DMS79 (cell line): ENCODE measurements at regions not wholly inside any gene's neighbourhood (a gene's known extent, or its start where the extent isn't known, plus 50 kb on each side); places are given as distances from the start of the nearest gene placed in this dataset.

Source experiments
- DNase-seq: peaks from one replicate; lab custom pipeline; 2025; lab: John Stamatoyannopoulos, UW

DNA sequence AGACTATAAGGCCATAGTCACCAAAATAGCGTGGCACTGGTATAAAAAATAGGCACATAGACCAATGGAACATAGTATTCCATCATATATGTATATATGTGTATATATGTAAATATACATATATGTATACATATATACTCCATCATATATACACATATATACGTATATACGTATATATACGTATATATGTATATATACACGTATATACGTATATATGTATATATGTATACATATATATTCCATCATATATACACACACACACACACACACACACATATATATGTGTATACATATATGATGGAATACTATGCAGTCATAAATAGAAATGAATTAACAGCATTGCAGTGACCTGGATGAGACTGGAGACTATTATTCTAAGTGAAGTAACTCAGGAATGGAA lies 204.6 kb downstream of the LTN1 start:
- DNase-seq: no peak

DNA sequence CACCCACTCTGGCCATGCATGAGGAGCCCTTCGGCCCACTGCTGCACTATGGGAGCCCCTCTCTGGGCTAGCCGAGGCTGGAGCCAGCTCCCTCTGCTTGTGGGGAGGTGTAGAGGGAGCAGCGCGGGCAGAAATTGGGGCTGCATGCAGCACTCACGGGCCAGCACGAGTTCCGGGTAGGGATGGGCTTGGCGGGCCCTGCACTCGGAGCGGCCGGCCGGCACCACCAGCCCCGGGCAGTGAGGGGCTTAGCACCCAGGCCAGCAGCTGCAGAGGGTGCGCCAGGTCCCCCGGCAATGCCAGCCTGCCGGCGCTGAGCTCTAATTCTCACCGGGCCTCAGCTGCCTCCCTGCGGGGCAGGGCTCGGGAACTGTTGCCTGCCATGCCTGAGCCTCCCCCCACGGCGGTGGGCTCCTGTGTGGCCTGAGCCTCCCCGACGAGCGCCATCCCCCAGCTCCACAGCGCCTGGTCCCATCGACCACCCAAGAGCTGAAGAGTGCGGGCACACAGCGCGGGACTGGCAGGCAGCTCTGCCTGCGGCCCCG lies 209.0 kb downstream of the LTN1 start:
- DNase-seq: no peak

GRCh38 chr21:28781602-28782276 lies 210.9 kb downstream of the LTN1 start:
- DNase-seq: no peak

DNA sequence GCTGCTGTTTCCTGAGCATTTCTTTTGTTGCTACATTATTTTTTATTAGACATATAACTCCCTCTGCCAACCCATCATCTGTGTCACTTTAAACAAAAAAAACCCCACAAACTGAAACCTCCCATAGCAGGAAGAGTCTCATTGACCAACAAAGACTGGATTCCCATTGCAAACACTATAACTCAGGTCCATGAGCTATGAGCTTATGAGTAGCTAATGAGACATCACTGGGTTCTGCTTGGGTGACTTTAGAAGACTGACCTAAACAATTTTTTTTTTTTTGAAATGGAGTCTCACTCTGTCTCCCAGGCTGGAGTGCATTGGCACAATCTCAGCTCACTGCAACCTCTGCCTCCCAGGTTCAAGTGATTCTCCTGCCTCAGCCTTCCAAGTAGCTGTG lies 212.8 kb downstream of the LTN1 start:
- no peak for DNase-seq

- DNase-seq: no peak
Measured at GRCh38 chr21:28776251-28776650, 216.4 kb downstream of the LTN1 start.

GRCh38 chr21:28775071-28775470 lies 217.6 kb downstream of the LTN1 start:
- DNase-seq: no peak

DNA sequence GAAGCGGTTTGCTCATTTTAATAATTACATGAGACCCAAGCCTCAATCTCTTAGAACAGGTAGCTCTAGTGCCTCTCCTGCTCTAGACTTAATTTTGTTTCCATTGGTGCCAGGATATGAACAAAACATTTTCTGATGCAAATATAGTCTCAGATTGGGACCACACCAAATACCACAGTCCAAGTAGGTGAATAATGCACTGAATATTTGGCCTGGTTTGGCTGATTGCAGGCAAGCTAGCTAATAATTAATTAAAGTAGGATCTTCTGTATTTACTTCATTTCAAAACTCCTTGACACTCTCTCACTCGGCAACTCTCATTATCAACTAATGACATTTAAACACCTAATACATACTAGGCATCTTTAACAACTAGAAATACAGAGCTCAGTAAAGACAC lies 219.6 kb downstream of the LTN1 start:
- DNase-seq: no peak

- no peak for DNase-seq
Measured at GRCh38 chr21:28771790-28772501, 220.7 kb downstream of the LTN1 start.

- DNase-seq: no peak
Measured at GRCh38 chr21:28770867-28771661, 221.6 kb downstream of the LTN1 start.

DNA sequence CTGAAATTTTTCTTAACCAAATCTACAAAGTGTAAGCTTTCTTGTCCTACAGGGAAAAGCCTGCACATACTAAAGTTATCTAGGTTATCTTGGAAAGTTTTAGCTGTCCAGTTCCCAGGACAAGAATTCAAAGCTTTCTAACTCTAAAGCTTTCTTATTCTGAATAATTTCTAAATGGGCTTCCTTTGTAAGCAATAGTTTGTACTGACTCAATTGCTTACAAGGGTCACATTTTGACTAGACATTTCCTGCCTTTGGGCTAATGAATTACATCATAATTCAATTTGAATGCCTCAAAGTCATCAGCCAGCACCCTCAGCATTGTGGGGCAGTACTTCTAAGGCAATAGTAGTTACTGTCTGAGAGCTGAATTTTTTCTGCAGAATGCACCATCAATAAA lies 223.0 kb downstream of the LTN1 start:
- DNase-seq: no peak

DNA sequence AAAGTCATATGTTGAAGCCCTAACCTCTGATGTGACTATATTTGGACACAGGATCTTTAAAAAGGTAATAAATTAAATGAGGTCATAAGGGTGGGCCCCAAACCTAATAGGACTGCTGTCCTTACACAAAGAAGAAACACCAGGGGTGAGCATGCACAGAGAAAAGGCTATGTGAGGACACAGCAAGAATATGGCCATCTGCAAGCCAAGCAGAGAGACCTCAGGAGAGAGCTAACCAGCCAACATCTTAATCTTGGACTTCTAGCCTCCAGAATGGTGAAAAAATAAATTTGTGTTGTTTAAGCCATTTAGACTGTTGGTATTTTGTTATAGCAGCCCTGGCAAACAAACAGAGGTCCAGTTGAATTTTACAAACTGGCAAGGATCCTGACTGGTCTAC lies 223.9 kb downstream of the LTN1 start:
- no peak for DNase-seq

GRCh38 chr21:28767523-28767922 lies 225.2 kb downstream of the LTN1 start:
- no peak for DNase-seq

- DNase-seq: no peak
Measured at GRCh38 chr21:28763809-28764418, 228.8 kb downstream of the LTN1 start.

DNA sequence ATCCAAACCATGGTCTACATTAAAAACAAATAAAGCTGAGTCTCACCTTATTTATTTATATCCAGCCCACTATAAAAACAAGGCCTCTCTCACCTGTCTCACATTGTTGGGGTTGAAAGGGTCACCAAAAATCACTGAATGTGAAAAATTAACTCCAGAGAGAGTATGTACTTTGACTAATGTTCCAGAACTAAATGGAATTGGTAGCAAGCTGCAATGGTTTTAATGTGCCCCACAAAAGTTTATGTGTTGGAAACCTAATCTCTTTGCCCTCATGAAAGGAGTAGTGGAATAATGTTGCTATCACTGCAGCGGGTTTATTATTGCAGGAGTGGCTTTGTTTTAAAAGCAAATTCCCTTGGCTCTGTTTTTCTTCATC lies 230.3 kb downstream of the LTN1 start:
- no peak for DNase-seq

DNA sequence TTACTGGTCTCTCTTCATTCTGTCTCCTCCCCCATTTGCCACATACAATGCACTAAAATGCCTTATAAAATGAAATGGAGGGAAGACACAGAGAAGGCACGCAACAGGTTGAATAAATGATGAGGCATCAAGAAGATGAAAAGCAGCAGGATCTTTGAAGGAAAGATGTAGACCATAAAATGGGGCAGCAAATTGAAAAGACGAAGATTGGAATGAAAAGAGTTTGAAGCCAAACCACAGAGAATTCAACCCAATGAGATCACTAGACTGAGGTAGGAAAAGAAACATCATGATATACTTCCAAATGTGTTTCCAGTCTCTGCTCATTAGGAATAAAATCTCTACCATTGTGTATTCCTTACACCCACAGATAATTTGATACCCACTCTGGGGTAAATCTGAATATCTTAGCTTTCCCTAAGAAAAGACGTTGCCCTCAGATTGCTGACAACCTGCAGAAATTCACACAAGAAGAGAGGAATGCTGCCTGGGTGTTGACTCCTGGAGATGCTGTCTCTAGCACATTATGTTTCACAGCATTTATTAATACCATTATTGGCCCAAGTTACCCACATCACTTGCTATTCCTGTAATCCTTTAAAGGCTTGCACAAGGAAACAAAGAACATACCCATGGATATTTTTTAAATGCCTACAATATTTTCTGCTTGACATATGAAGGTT lies 230.9 kb downstream of the LTN1 start:
- no peak for DNase-seq

- DNase-seq: no peak
Measured at GRCh38 chr21:28758883-28759242, 233.8 kb downstream of the LTN1 start.

DNA sequence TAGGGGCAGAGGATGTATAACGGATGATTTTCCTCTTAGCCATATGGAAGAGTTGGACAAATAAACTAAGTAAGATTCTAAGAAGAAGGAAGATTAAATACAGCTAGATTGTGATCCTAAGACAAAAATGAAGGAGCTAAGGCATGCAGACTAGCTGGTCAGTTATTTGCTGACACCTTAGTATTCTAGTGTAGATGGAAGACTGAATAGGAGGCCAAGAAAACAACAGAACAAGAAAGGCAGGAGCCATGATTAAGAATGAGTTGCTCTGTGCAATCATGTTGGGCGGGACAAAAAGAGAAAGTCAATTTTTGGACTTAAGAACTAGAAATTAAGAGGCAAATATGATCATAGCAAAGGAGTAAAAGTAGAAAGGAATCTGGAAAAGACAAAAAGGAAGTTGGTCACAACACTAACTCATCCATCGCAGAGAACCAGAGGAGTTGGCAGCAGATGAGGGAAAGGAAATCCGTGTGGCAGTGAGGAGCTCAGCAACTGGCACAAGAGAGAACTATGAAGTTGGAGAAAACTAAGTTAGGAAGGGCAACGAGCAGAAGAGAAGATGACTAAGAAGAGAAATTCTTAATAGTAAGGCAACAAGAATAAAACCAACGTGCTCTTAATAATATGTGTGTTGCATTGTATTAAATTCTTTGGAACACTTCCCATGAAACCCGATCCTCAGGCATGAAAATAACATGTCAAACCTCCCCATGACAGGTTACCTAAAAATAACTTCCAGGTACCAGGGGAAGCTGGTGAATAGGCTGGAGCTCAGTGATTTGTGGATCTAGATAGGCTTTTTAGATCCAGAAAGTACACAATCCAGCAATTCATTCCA lies 234.4 kb downstream of the LTN1 start:
- DNase-seq: no peak

GRCh38 chr21:28754862-28755261 lies 237.8 kb downstream of the LTN1 start:
- DNase-seq: no peak

DNA sequence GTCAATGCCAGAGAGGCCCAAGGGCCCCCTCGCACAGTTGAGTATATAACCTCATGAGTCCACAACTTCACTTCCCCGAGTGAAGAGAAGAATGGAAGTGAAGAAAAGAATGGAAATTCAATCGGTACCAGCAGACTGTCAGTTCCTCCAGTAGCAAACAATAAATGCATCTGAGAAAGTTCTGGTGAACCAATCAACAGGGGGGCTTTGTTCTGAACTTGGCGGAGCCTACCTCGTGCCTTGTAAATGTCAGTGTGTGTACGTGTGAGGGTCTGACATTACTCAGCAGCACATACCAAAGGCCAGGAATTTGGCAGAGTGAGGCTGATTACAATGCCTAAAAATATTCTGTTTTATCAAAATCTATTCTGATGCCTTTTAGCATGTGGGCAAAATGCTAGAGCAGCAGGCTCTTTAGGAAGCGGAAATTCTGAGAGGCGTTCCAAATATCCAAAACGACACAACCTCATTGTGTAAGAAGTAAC lies 238.5 kb downstream of the LTN1 start:
- no peak for DNase-seq

DNA sequence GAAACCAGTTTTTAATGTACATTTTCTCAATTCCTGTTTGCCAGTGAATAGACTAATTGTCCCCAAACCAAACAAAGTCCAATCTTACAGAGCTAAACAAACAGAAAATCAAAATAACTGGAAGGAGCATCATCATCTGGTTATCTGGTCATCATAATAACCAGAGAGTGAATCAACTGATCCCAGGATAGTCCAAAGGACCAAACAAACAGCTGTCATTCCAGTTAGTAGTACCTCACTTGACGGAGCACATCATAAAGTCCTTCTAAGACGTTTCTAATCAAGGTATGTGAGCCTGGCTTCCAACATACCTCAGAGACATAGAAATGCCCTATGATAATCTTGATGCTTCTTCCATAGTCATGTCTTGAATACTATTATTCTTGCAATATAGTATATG lies 240.5 kb downstream of the LTN1 start:
- no peak for DNase-seq

DNA sequence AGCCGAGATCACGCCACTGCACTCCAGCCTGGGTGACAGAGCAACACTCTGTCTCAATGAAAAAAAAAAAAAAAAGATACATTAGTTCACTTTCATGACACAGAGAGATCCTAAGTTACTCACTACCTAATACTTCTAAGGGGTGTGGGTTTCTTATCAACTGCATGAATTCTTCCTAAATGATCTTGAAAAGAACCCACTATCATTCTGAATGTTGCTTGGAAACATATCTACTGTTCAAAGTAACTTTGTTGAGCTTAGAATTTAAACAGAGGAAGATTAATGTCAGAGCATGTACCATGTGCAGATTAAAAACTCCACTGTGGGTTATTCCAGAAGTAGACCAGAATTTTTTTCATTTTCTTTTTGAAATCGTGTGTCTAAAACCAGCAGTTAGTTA lies 241.5 kb downstream of the LTN1 start:
- DNase-seq: no peak
